ENCODE measurements at regions not wholly inside any gene's neighbourhood (a gene's known extent, or its start where the extent isn't known, plus 50 kb on each side); places are given as distances from the start of the nearest gene placed in this dataset.

DNA sequence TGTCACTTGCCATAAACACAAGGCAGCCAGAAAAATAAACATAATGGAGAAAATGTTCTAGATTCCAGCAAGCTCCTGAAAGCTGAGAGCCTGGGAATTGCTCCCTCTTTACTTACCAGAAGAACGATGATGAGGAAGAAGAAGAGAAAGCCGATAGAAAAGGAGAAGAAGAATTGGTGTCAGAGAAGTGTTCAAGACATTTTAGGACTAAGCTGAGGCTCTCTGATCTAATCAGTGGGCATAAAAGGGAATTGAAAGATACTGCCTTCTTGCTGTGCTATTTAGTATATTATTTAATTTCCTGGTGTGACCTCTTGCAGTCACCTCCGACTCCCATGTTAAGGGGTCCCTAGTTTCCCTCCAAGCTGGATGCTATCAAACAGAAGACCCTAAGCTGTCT lies 316.6 kb upstream of the JARID2 start:
- H3K27ac ChIP-seq (ENCODE audit: low read length) = no peak overlapping the region
- DNase-seq (ENCODE audit: low read depth, low spot score) = no peak
- WGBS (ENCODE audit: insufficient coverage, insufficient read length) = no CpG with 5 or more reads among the region's 3 CpGs

DNA sequence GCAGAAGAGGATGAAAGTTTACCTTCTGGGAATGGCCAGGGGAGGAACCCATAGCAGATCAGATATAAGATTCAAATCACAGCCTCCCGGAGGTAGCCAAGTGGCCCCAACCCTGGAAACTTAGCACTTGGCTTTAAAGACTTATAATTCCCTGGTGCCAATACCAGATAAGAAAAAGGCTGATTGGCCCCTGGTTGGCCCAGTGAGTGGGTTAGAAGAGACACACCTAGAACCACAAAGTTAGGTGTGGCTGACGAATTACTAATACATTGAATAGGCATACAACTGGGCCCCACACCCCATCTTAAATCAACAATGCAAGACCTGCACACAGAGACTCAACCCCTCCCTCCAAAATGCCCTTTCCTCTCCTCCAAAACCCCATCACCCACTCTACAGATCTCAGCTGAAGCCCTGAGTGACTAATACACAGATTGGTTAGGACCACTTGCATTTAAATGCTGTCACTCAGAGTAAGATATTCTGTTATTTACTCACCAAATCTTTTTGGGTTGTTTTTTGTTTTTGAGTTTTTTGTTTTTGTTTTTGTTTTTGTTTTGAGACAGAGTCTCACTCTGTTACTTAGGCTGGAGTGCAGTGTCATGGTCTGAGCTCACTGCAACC lies 315.4 kb upstream of the JARID2 start:
- Histone ChIP-seq H3K9me3 (ENCODE audit: control insufficient read depth, insufficient read depth, low read length) (no peaks in the 10 kb centered on the region), H3K27ac (ENCODE audit: low read length) (no peak overlapping the region), H3K27me3 (ENCODE audit: control insufficient read depth, insufficient read depth, low read length) (no peaks in the 10 kb centered on the region), H3K4me1 (ENCODE audit: control insufficient read depth, insufficient read depth, low read length) (no peaks in the 10 kb centered on the region; the same call in 1 of the 2 replicates), H3K4me3 (ENCODE audit: low read length) (no peak overlapping the region), H3K36me3 (ENCODE audit: control insufficient read depth, insufficient read depth, low read length) (no peaks in the 10 kb centered on the region; the same call in 1 of the 2 replicates)
- no CpG with 5 or more reads among the region's 2 CpGs for WGBS (ENCODE audit: insufficient coverage, insufficient read length)
- DNase-seq (ENCODE audit: low read depth, low spot score) = no peak

More for the DNA sequence above, 316.6 kb upstream of the JARID2 start:
- H3K36me3 ChIP-seq (ENCODE audit: control insufficient read depth, insufficient read depth, low read length) = no peaks in the 10 kb centered on the region; the same call in 1 of the 2 replicates
- peaks cover 2% of the 10 kb centered on the region for H3K4me1 ChIP-seq (ENCODE audit: control insufficient read depth, insufficient read depth, low read length)
- H3K27me3 ChIP-seq (ENCODE audit: control insufficient read depth, insufficient read depth, low read length) = no peaks in the 10 kb centered on the region
- no peaks in the 10 kb centered on the region for H3K9me3 ChIP-seq (ENCODE audit: control insufficient read depth, insufficient read depth, low read length)
- H3K4me3 ChIP-seq (ENCODE audit: low read length) = no peak overlapping the region

DNA sequence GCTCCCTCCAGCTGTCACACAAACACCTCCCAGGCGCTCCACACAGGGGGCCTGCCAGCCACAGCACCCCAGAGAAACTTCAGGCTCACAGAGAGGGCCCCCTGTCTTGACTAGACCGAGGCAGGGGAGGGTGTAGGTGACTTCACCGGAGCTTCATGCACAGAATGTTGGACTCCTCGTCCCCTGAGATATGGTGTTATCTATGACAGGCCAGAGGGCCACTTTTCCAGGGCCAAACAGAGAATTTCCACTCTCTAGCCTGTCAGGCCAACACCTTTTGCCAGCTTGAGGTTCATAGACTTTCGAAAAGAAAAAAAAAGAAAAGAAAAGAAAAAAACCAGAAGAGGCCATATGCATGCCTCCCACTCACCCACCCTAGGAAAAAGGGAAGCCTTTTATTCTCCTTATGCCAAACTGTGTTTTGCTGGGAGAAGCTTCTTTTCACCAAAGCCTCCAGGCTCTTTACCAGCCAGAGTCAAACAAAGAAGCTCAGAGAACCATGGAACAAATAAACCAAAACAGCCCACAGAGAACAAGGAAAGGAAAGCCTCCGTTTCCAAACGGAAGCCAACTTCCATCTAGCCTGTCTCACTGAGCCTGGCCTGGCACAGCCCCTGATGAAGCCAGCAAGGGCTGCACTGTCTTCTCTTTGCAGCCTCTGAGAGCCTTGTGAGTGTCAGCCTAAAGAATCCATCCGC lies 313.2 kb upstream of the JARID2 start:
- Histone ChIP-seq H3K9me3 (ENCODE audit: control insufficient read depth, insufficient read depth, low read length) (no peaks in the 10 kb centered on the region), H3K36me3 (ENCODE audit: control insufficient read depth, insufficient read depth, low read length) (no peaks in the 10 kb centered on the region; the same call in 1 of the 2 replicates), H3K27me3 (ENCODE audit: control insufficient read depth, insufficient read depth, low read length) (no peaks in the 10 kb centered on the region), H3K4me3 (ENCODE audit: low read length) (no peak overlapping the region), H3K27ac (ENCODE audit: low read length) (no peak overlapping the region), H3K4me1 (ENCODE audit: control insufficient read depth, insufficient read depth, low read length) (no peaks in the 10 kb centered on the region; the same call in 1 of the 2 replicates)
- no CpG with 5 or more reads among the region's 8 CpGs for WGBS (ENCODE audit: insufficient coverage, insufficient read length)
- DNase-seq (ENCODE audit: low read depth, low spot score) = no peak

- Histone ChIP-seq H3K4me1 (ENCODE audit: control insufficient read depth, insufficient read depth, low read length) (no peaks in the 10 kb centered on the region; the same call in 1 of the 2 replicates), H3K36me3 (ENCODE audit: control insufficient read depth, insufficient read depth, low read length) (no peaks in the 10 kb centered on the region), H3K27me3 (ENCODE audit: control insufficient read depth, insufficient read depth, low read length) (no peaks in the 10 kb centered on the region), H3K4me3 (ENCODE audit: low read length) (no peak overlapping the region), H3K27ac (ENCODE audit: low read length) (no peak overlapping the region), H3K9me3 (ENCODE audit: control insufficient read depth, insufficient read depth, low read length) (no peaks in the 10 kb centered on the region)
- no peak for DNase-seq (ENCODE audit: low read depth, low spot score)
- no CpG with 5 or more reads among the region's 4 CpGs for WGBS (ENCODE audit: insufficient coverage, insufficient read length)
These were observed 312.7 kb upstream of the JARID2 start for GRCh38 chr6:14933183-14933544.

- WGBS (ENCODE audit: insufficient coverage, insufficient read length) = no CpG with 5 or more reads among the region's 1 CpG
- DNase-seq (ENCODE audit: low read depth, low spot score) = no peak
- Histone ChIP-seq H3K27ac (ENCODE audit: low read length) (no peak overlapping the region), H3K4me3 (ENCODE audit: low read length) (no peak overlapping the region), H3K9me3 (ENCODE audit: control insufficient read depth, insufficient read depth, low read length) (no peaks in the 10 kb centered on the region), H3K4me1 (ENCODE audit: control insufficient read depth, insufficient read depth, low read length) (no peaks in the 10 kb centered on the region; the same call in 1 of the 2 replicates), H3K36me3 (ENCODE audit: control insufficient read depth, insufficient read depth, low read length) (no peaks in the 10 kb centered on the region), H3K27me3 (ENCODE audit: control insufficient read depth, insufficient read depth, low read length) (no peaks in the 10 kb centered on the region)
These were observed 311.9 kb upstream of the JARID2 start for GRCh38 chr6:14934013-14934412.

- no peak overlapping the region for H3K27ac ChIP-seq (ENCODE audit: low read length)
- no peak for DNase-seq (ENCODE audit: low read depth, low spot score)
- WGBS (ENCODE audit: insufficient coverage, insufficient read length) = 100% methylated on average over 1 of the region's 4 CpGs
- H3K36me3 ChIP-seq (ENCODE audit: control insufficient read depth, insufficient read depth, low read length) = no peaks in the 10 kb centered on the region
- H3K27me3 ChIP-seq (ENCODE audit: control insufficient read depth, insufficient read depth, low read length) = no peaks in the 10 kb centered on the region
- H3K4me3 ChIP-seq (ENCODE audit: low read length) = no peak overlapping the region
- H3K9me3 ChIP-seq (ENCODE audit: control insufficient read depth, insufficient read depth, low read length) = no peaks in the 10 kb centered on the region
- no peaks in the 10 kb centered on the region; the same call in 1 of the 2 replicates for H3K4me1 ChIP-seq (ENCODE audit: control insufficient read depth, insufficient read depth, low read length)
These were observed 311.0 kb upstream of the JARID2 start for GRCh38 chr6:14934844-14935243.

DNA sequence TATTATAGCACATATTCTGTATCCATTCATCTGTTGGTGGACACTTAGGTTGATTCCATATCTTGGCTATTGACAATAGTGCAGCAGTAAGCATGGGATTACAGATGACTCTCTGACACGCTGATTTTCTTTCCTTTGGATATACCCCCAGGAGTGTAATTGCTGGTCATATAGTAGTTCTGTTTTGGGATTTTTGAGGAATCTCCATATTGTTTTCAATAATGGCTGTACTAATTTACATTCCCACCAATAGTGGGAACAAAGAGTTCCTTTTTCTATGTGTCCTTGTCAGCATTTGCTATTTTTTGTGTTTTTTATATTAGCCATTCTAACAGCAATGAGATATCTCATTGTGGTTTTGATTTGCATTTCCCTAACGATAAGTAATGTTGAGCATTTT lies 309.0 kb upstream of the JARID2 start:
- no CpG with 5 or more reads among the region's 2 CpGs for WGBS (ENCODE audit: insufficient coverage, insufficient read length)
- H3K27ac ChIP-seq (ENCODE audit: low read length) = no peak overlapping the region
- no peaks in the 10 kb centered on the region for H3K27me3 ChIP-seq (ENCODE audit: control insufficient read depth, insufficient read depth, low read length)
- H3K4me1 ChIP-seq (ENCODE audit: control insufficient read depth, insufficient read depth, low read length) = no peaks in the 10 kb centered on the region
- no peak for DNase-seq (ENCODE audit: low read depth, low spot score)
- no peaks in the 10 kb centered on the region for H3K36me3 ChIP-seq (ENCODE audit: control insufficient read depth, insufficient read depth, low read length)
- H3K4me3 ChIP-seq (ENCODE audit: low read length) = no peak overlapping the region
- H3K9me3 ChIP-seq (ENCODE audit: control insufficient read depth, insufficient read depth, low read length) = no peaks in the 10 kb centered on the region

- Histone ChIP-seq H3K9me3 (ENCODE audit: control insufficient read depth, insufficient read depth, low read length) (no peaks in the 10 kb centered on the region), H3K27ac (ENCODE audit: low read length) (no peak overlapping the region), H3K4me1 (ENCODE audit: control insufficient read depth, insufficient read depth, low read length) (no peaks in the 10 kb centered on the region), H3K27me3 (ENCODE audit: control insufficient read depth, insufficient read depth, low read length) (no peaks in the 10 kb centered on the region), H3K4me3 (ENCODE audit: low read length) (no peak overlapping the region), H3K36me3 (ENCODE audit: control insufficient read depth, insufficient read depth, low read length) (no peaks in the 10 kb centered on the region)
- no peak for DNase-seq (ENCODE audit: low read depth, low spot score)
- WGBS (ENCODE audit: insufficient coverage, insufficient read length) = no CpG with 5 or more reads among the region's 3 CpGs
These were observed 302.8 kb upstream of the JARID2 start for GRCh38 chr6:14943116-14943515.

- no peak for DNase-seq (ENCODE audit: low read depth, low spot score)
- no peaks in the 10 kb centered on the region for H3K27me3 ChIP-seq (ENCODE audit: control insufficient read depth, insufficient read depth, low read length)
- H3K4me3 ChIP-seq (ENCODE audit: low read length) = no peak overlapping the region
- no peaks in the 10 kb centered on the region for H3K9me3 ChIP-seq (ENCODE audit: control insufficient read depth, insufficient read depth, low read length)
- no peaks in the 10 kb centered on the region for H3K36me3 ChIP-seq (ENCODE audit: control insufficient read depth, insufficient read depth, low read length)
- no peak overlapping the region for H3K27ac ChIP-seq (ENCODE audit: low read length)
- H3K4me1 ChIP-seq (ENCODE audit: control insufficient read depth, insufficient read depth, low read length) = no peaks in the 10 kb centered on the region
These were observed 301.3 kb upstream of the JARID2 start for GRCh38 chr6:14944593-14944992.

DNA sequence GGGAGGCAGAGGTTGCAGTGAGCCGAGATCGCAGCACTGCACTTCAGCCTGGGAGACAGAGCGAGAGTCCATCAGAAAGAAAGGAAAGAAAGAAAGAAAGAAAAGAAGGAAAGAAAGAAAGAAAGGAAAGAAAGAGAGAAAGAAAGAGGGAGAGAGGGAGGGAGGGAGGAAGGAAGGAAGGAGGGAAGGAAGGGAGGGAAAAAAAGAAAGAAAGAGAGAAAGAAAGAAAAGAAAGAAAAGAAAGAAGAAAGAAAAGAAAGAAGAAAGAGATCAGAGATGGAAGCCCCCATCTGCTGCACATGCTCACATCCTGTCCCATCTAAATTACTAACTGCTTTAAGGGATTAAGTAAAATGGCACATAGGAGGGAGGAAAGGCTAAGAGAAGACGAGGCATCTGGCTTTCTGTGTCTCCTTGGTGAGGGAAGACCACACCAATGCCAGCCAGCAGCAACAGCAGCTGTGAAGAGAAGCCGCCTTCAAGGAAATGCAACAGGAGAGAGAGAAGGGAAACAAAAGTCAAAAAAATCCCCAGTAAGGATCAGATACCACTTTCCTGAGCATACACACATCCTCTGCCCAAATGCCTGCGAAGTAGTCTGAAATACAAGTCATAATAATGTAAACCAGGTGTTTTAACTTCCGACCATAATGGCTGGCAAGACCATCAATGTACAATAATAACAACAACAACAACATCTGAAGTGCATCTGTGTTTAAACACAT lies 300.2 kb upstream of the JARID2 start:
- Histone ChIP-seq H3K9me3 (ENCODE audit: control insufficient read depth, insufficient read depth, low read length) (no peaks in the 10 kb centered on the region), H3K4me3 (ENCODE audit: low read length) (no peak overlapping the region), H3K4me1 (ENCODE audit: control insufficient read depth, insufficient read depth, low read length) (no peaks in the 10 kb centered on the region), H3K36me3 (ENCODE audit: control insufficient read depth, insufficient read depth, low read length) (no peaks in the 10 kb centered on the region), H3K27me3 (ENCODE audit: control insufficient read depth, insufficient read depth, low read length) (no peaks in the 10 kb centered on the region), H3K27ac (ENCODE audit: low read length) (no peak overlapping the region)
- WGBS (ENCODE audit: insufficient coverage, insufficient read length) = no CpG with 5 or more reads among the region's 7 CpGs
- DNase-seq (ENCODE audit: low read depth, low spot score) = no peak
